GDM1 (cell line): ENCODE measurements at regions not wholly inside any gene's neighbourhood (a gene's known extent, or its start where the extent isn't known, plus 50 kb on each side); places are given as distances from the start of the nearest gene placed in this dataset.
"Not testable (repeated sequence)": the region's sequence is repeated elsewhere in the genome, so short reads cannot be mapped to it uniquely, and the experiment has no call there.

Source experiments
- DNase-seq: peaks from one replicate; lab custom pipeline; 2025; lab: John Stamatoyannopoulos, UW

GRCh38 chr21:32940079-32941014 is 85.4 kb upstream of the OLIG2 start:
- DNase-seq = peak; percentile 28

GRCh38 chr21:32941263-32941662 is 84.5 kb upstream of the OLIG2 start:
- no peak for DNase-seq

GRCh38 chr21:32946654-32947053 is 79.1 kb upstream of the OLIG2 start:
- no peak for DNase-seq

- no peak for DNase-seq
Measured at GRCh38 chr21:32947736-32948135, 78.0 kb upstream of the OLIG2 start.

GRCh38 chr21:32949701-32950100 is 76.0 kb upstream of the OLIG2 start:
- DNase-seq = no peak

GRCh38 chr21:32951041-32951440 is 74.7 kb upstream of the OLIG2 start:
- DNase-seq = no peak

GRCh38 chr21:32954353-32954752 is 71.4 kb upstream of the OLIG2 start:
- no peak for DNase-seq

- no peak for DNase-seq
Measured at GRCh38 chr21:32955311-32956060, 70.2 kb upstream of the OLIG2 start.

GRCh38 chr21:32956061-32956656 is 69.6 kb upstream of the OLIG2 start:
- DNase-seq = no peak

GRCh38 chr21:32957545-32957944 is 68.2 kb upstream of the OLIG2 start:
- no peak for DNase-seq

- no peak for DNase-seq
Measured at GRCh38 chr21:32958288-32959002, 67.3 kb upstream of the OLIG2 start.

GRCh38 chr21:32962268-32962667 is 63.5 kb upstream of the OLIG2 start:
- no peak for DNase-seq

- DNase-seq = no peak
Measured at GRCh38 chr21:32965129-32965680, 60.5 kb upstream of the OLIG2 start.

- DNase-seq = no peak
Measured at GRCh38 chr21:32966120-32966519, 59.6 kb upstream of the OLIG2 start.

- DNase-seq = not testable (repeated sequence)
Measured at GRCh38 chr21:32968103-32968502, 57.6 kb upstream of the OLIG2 start.

- DNase-seq = no peak
Measured at GRCh38 chr21:32974653-32975052, 51.1 kb upstream of the OLIG2 start.

- DNase-seq = no peak
Measured at GRCh38 chr21:32975811-32976431, 49.8 kb upstream of the OLIG2 start.
